DMS79 (cell line): ENCODE measurements at regions not wholly inside any gene's neighbourhood (a gene's known extent, or its start where the extent isn't known, plus 50 kb on each side); places are given as distances from the start of the nearest gene placed in this dataset.
A peak's percentile ranks its signal among the peaks of the same experiment; 100 is the strongest.

Source experiments
- DNase-seq: peaks from one replicate; lab custom pipeline; 2025; lab: John Stamatoyannopoulos, UW

- DNase-seq: no peak
These were observed 334.5 kb downstream of the SMAD2 start for GRCh38 chr18:47595831-47596501.

GRCh38 chr18:47594621-47595086, 335.8 kb downstream of the SMAD2 start:
- peak; percentile 42 for DNase-seq

GRCh38 chr18:47593744-47594472, 336.6 kb downstream of the SMAD2 start:
- DNase-seq: peak; percentile 7

- no peak for DNase-seq
These were observed 339.0 kb downstream of the SMAD2 start for GRCh38 chr18:47591429-47591828.

GRCh38 chr18:47587587-47587986, 336.1 kb upstream of the SKOR2 start:
- no peak for DNase-seq

- DNase-seq: no peak
These were observed 335.1 kb upstream of the SKOR2 start for GRCh38 chr18:47586418-47587070.

GRCh38 chr18:47585914-47586313, 334.5 kb upstream of the SKOR2 start:
- no peak for DNase-seq

GRCh38 chr18:47585136-47585535, 333.7 kb upstream of the SKOR2 start:
- no peak for DNase-seq

- DNase-seq: no peak
These were observed 330.6 kb upstream of the SKOR2 start for GRCh38 chr18:47582093-47582492.

GRCh38 chr18:47577520-47577919, 326.1 kb upstream of the SKOR2 start:
- DNase-seq: no peak

GRCh38 chr18:47574966-47575365, 323.5 kb upstream of the SKOR2 start:
- DNase-seq: no peak

GRCh38 chr18:47571957-47572356, 320.5 kb upstream of the SKOR2 start:
- no peak for DNase-seq

- DNase-seq: no peak
These were observed 315.3 kb upstream of the SKOR2 start for GRCh38 chr18:47566809-47567208.

- no peak for DNase-seq
These were observed 309.6 kb upstream of the SKOR2 start for GRCh38 chr18:47560723-47561715.

- DNase-seq: no peak
These were observed 306.8 kb upstream of the SKOR2 start for GRCh38 chr18:47558110-47558750.

GRCh38 chr18:47557160-47557559, 305.7 kb upstream of the SKOR2 start:
- no peak for DNase-seq

GRCh38 chr18:47552783-47553182, 301.3 kb upstream of the SKOR2 start:
- DNase-seq: no peak

GRCh38 chr18:47550611-47551010, 299.2 kb upstream of the SKOR2 start:
- DNase-seq: no peak

- no peak for DNase-seq
These were observed 297.6 kb upstream of the SKOR2 start for GRCh38 chr18:47549021-47549540.

- no peak for DNase-seq
These were observed 296.2 kb upstream of the SKOR2 start for GRCh38 chr18:47547539-47548202.

GRCh38 chr18:47545613-47546012, 294.2 kb upstream of the SKOR2 start:
- no peak for DNase-seq
